Subcutaneous abdominal adipose tissue (tissue), 5 donors: ENCODE measurements at regions not wholly inside any gene's neighbourhood (a gene's known extent, or its start where the extent isn't known, plus 50 kb on each side); places are given as distances from the start of the nearest gene placed in this dataset.

Experiments used
- H3K27ac ChIP-seq: one replicate; pipeline ENCODE4 v1.7.0; 2013; ENCODE audit warnings: low read depth, mild to moderate bottlenecking, inconsistent platforms, low read length, moderate library complexity
- H3K27me3 ChIP-seq, 5 donors: one replicate each; pipeline ENCODE4 v1.7.0; 2013; ENCODE audit warnings: low read length in 5 of 5, inconsistent platforms in 1 of 5; ENCODE audit not compliant: control insufficient read depth in 5 of 5, insufficient read depth in 4 of 5
- H3K36me3 ChIP-seq, 5 donors: one replicate each; pipeline ENCODE4 v1.7.0; 2013; ENCODE audit warnings: low read length in 5 of 5; ENCODE audit not compliant: control insufficient read depth in 5 of 5, insufficient read depth in 5 of 5
- H3K4me1 ChIP-seq, 5 donors: one replicate each; pipeline ENCODE4 v1.7.0; 2013; ENCODE audit warnings: low read length in 5 of 5, mild to moderate bottlenecking in 3 of 5, moderate library complexity in 1 of 5; ENCODE audit not compliant: control insufficient read depth in 5 of 5, insufficient read depth in 5 of 5
- H3K4me3 ChIP-seq, 5 donors: one replicate each; pipeline ENCODE4 v1.7.0; 2013; ENCODE audit warnings: low read length in 5 of 5, low read depth in 1 of 5
- H3K9ac ChIP-seq, 5 donors: one replicate each; pipeline ENCODE4 v1.7.0; 2013; ENCODE audit warnings: low read length in 5 of 5, mild to moderate bottlenecking in 4 of 5, moderate library complexity in 3 of 5
- H3K9me3 ChIP-seq, 5 donors: one replicate each; pipeline ENCODE4 v1.7.0; 2013; ENCODE audit warnings: low read length in 5 of 5; ENCODE audit not compliant: control insufficient read depth in 5 of 5
- donor health status: healthy.
- donor health status: healthy.
- donor health status: healthy.
- donor health status: healthy.
- donor health status: healthy.

DNA sequence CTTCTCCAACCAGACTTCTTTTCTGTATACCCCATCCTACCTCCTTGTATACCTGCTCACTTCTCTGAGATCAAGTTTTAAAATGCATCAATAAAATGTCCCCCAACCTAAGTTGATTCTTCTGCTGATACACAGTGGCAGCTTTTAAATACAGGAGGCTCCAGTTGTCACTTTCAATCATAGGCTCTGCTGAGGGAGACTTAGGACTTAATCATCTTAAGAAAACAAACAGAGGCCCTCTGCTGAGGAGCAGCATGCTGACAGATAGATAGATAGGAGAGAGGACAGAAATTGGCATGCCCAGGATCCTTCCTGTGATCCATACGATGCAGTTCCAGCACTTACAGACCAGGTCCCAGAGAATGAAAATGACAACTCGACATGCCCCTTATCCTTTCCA, 311.0 kb upstream of the PROX1 start:
- no peaks in the 10 kb centered on the region for H3K4me1 ChIP-seq
- no peak overlapping the region for H3K27ac ChIP-seq
- H3K27me3 ChIP-seq, result peaks cover 0 to 3% (median 0%) of the 10 kb centered on the region in 5 donors

DNA sequence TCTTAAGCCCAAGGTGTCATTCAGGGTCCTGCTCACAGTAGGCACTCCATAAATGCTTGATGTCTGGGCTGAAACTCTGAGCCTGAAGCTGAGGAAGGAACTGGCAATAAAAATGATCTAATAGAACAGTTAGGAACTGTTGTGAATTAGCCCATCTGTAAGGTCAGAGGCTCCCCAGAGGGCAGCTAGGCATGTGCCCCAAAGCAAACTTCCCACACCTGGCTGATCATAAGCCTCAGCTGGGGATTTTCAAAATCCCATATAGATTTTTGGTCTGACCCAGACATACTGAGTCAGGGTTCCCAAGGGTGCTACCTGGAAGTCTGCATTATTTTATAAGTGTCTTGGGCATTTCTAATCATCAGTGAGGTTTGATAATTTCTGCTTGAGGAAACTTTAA, 309.4 kb upstream of the PROX1 start:
- Histone ChIP-seq H3K4me3 (no peak overlapping the region), H3K9me3 (no peaks in the 10 kb centered on the region), H3K9ac (no peak overlapping the region), H3K4me1 (no peaks in the 10 kb centered on the region), H3K27me3 (peaks cover 0 to 5% (median 2%) of the 10 kb centered on the region in 5 donors), H3K36me3 (no peaks in the 10 kb centered on the region), H3K27ac (no peak overlapping the region)

More for the DNA sequence above, 311.0 kb upstream of the PROX1 start:
- Histone ChIP-seq H3K9ac (no peak overlapping the region), H3K9me3 (no peaks in the 10 kb centered on the region), H3K4me3 (no peak overlapping the region), H3K36me3 (no peaks in the 10 kb centered on the region)

DNA sequence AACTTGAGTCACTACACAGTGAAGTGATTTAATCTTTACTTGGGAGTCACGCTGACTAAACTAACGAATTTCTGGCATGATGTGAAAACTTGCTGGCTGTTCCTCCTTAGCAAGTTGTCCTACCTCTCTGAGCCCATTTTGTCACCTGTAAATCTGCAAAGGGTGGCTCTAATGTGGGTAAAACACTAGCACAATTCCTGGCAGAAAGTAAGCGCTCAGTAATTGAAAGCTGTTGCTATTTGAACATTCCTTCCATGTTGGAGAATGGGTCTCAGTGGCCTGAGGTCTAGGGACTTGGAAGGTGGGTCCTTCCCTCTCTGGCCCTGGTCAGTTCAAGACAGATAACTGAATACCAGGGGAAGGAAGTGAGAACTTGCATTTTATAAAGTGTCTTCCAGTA, 309.0 kb upstream of the PROX1 start:
- H3K36me3 ChIP-seq, result no peaks in the 10 kb centered on the region
- H3K9me3 ChIP-seq, result no peaks in the 10 kb centered on the region
- H3K27me3 ChIP-seq, result peaks cover 0 to 5% (median 2%) of the 10 kb centered on the region in 5 donors
- H3K4me1 ChIP-seq, result no peaks in the 10 kb centered on the region
- no peak overlapping the region for H3K27ac ChIP-seq
- no peak overlapping the region for H3K9ac ChIP-seq
- no peak overlapping the region for H3K4me3 ChIP-seq

DNA sequence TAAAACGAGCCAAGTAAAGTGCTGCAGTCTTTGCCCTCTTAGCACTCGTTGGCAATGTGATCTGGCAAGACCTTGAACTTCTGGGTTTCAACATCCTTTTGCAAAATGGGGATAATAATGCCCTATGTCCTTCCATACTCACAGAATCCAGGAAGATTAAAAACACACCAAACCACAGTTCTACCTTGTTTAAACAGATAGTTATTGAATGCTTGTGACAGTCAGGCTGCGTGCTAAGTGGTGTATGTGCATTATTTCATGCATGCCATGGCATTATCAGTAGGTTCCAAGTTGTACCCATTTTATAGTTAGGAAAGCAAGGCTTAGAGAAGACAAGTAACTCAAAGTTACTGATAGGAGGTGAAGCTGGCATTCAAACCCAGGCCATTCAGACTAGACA, 308.6 kb upstream of the PROX1 start:
- Histone ChIP-seq H3K4me1 (no peaks in the 10 kb centered on the region), H3K9ac (no peak overlapping the region), H3K4me3 (no peak overlapping the region), H3K9me3 (no peaks in the 10 kb centered on the region), H3K27ac (no peak overlapping the region), H3K36me3 (no peaks in the 10 kb centered on the region), H3K27me3 (peaks cover 0 to 5% (median 2%) of the 10 kb centered on the region in 5 donors)

DNA sequence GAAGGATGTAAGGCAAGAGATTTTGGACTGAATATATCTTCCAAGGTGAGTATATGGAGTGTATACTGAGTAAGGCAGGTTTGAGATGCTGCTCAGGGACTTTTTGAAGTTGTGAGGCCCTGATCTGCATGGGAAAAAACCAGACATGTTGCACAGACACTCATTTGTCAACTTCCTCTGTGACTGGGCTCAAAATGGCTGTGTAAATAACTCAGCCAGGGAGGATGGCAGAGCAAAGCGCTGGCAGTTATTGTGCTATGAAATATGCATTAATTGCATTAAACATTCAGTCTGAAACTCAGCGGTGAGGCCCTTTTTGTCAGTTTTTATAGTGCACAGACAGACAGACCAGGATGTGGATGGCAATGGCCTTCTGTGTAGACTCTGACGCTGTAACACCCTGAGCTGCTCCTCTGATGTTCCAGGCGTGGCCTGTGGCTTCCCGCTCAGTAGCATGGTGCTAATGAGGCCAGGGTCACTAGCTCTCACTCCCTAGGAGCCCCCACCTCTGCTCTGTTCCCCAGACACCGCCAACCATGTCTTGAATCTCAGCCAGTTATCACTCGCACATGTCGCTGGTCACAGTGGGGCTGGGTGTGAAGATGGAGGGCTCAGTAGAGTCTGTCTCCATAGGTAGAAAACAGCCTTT, 307.0 kb upstream of the PROX1 start:
- Histone ChIP-seq H3K27me3 (peaks cover 0 to 5% (median 3%) of the 10 kb centered on the region in 5 donors), H3K36me3 (no peaks in the 10 kb centered on the region), H3K27ac (no peak overlapping the region), H3K4me1 (no peaks in the 10 kb centered on the region), H3K9me3 (no peaks in the 10 kb centered on the region), H3K9ac (no peak overlapping the region), H3K4me3 (no peak overlapping the region)

DNA sequence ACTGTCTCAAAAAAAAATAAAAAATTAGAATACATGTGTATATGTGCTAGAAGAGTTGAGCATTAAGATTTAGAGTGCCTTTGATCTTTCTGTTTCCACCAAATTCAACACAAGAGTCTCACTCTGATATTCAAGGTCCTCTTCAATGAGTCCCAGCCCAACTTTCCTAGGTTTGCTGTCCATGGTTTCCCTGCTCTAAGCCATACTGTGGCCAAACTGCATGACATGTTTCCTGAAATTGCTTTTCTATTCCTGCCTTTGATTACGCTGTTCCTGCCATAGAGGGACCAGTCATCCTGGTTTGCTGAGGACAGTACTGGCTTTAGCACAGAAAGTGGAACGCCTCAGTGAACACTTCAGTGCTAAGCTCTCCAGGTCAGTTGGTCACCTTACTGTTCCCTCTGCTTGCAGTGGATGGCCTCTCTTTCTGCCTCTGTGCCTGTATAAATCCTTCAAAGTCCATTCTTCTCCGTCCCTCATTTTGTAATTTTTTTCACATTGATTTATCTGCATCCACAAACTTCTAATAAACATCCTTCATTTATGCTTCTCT, 305.9 kb upstream of the PROX1 start:
- no peak overlapping the region for H3K4me3 ChIP-seq
- H3K27ac ChIP-seq, result no peak overlapping the region
- H3K27me3 ChIP-seq, result peaks cover 0 to 5% (median 3%) of the 10 kb centered on the region in 5 donors
- H3K9me3 ChIP-seq, result no peaks in the 10 kb centered on the region
- H3K9ac ChIP-seq, result no peak overlapping the region
- no peaks in the 10 kb centered on the region for H3K4me1 ChIP-seq
- no peaks in the 10 kb centered on the region for H3K36me3 ChIP-seq

DNA sequence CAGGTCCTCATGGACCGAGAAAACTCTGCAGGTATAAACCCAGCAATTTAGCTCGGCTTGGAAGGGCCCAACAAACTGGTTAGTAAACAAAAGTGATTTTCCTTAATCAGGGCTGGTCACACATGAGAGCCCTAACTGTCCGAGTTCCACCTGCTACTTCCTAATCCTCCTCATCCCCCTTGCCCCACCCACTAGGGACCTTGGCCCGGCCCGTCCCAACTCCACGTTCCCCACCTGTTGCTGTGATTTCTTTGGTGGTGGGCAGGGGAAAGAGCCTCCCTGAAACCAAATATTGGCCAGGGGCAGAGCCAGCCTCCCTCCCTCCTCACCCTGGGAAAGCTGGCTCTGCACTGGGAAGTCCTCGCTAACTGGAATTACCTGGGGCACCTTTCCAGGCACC, 304.2 kb upstream of the PROX1 start:
- no peaks in the 10 kb centered on the region for H3K36me3 ChIP-seq

DNA sequence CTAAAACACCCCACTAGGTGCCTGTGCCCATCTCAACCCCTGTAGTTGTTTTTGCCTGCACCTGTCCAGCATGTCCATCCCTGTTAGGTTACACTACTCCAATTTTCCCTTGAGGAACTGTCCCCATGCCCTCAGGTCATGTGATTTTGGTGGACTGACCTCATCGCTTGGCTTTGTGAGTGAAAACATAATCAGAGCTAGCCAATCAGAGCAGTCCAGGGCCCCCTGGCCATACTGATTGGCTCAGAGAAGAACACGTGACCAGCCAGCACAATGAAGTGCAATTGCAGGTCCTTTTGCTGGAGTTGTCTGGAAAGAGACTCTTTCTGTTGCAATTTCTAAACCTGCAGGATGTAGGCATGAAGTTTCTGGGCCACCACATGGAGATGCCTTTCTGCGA, 303.3 kb upstream of the PROX1 start:
- H3K9me3 ChIP-seq, result no peaks in the 10 kb centered on the region
- peaks cover 0 to 5% (median 3%) of the 10 kb centered on the region in 5 donors for H3K27me3 ChIP-seq
- H3K27ac ChIP-seq, result no peak overlapping the region
- no peaks in the 10 kb centered on the region for H3K36me3 ChIP-seq
- no peaks in the 10 kb centered on the region for H3K4me1 ChIP-seq
- H3K4me3 ChIP-seq, result no peak overlapping the region
- no peak overlapping the region for H3K9ac ChIP-seq

More for the DNA sequence above, 304.2 kb upstream of the PROX1 start:
- Histone ChIP-seq H3K27ac (no peak overlapping the region), H3K9ac (no peak overlapping the region), H3K4me3 (no peak overlapping the region), H3K9me3 (no peaks in the 10 kb centered on the region), H3K27me3 (peaks cover 0 to 5% (median 3%) of the 10 kb centered on the region in 5 donors), H3K4me1 (no peaks in the 10 kb centered on the region)

DNA sequence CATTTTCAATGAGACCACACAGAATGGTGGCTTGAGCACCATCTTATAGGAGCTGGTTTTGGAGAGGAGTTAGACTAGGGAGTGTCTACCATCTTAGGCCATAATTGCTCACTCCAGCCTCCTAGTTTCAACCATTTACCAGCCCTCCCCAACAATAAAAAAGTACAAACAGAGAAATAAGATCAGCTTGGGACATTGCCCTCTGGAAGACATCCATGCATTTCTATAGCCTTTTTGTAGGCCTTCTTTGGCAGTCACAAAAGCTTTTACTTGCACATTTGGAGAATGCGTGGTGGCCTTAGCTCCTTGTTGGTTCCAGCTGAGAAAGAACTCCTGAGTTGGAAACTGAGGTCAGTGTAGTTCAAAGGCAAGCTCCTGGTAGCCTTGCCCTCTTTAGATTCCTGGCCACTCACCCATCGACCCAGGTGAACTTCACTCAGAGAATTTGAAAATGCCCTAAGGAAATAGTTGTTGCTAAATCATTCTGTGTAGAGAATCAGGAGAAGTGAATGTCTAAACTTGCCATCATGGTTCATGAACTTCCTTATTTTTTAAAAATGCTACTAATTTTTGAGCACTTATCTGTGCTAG, 301.7 kb upstream of the PROX1 start:
- Histone ChIP-seq H3K36me3 (no peaks in the 10 kb centered on the region), H3K9me3 (no peaks in the 10 kb centered on the region), H3K27me3 (peaks cover 0 to 5% (median 2%) of the 10 kb centered on the region in 5 donors), H3K4me1 (no peaks in the 10 kb centered on the region), H3K4me3 (no peak overlapping the region), H3K27ac (no peak overlapping the region), H3K9ac (no peak overlapping the region)

DNA sequence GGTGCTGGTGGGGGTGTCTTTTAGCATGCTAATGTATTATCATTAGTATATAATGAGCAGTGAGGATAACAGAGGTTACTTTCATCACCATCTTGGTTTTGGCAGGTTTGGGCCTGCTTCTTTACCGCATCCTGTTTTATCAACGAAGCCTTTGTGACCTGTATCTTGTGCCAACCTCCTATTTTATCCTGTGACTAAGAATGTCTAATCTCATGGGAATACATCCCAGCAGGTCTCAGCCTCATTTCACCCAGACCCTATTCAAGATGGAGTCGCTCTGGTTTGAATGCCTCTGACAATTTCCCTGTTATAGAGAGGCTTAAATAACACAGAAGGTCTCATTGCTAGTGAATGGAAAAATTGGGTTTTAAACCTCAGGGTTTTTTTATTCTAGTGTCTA, 300.8 kb upstream of the PROX1 start:
- Histone ChIP-seq H3K4me1 (no peaks in the 10 kb centered on the region), H3K9me3 (no peaks in the 10 kb centered on the region), H3K36me3 (no peaks in the 10 kb centered on the region), H3K27ac (no peak overlapping the region), H3K27me3 (peaks cover 0 to 3% (median 0%) of the 10 kb centered on the region in 5 donors), H3K4me3 (no peak overlapping the region), H3K9ac (no peak overlapping the region)
